ENCODE measurements at regions not wholly inside any gene's neighbourhood (a gene's known extent, or its start where the extent isn't known, plus 50 kb on each side); places are given as distances from the start of the nearest gene placed in this dataset.

GRCh38 chr2:212644195-212644837 lies 105.7 kb upstream of the ERBB4 start:
- intact Hi-C loops (cut with micrococcal nuclease): no loop called here
- no peak for ATAC-seq

GRCh38 chr2:212640428-212640827 lies 101.8 kb upstream of the ERBB4 start:
- ATAC-seq (no peak), DNase-seq (no peak)
- no peak overlapping the region for H3K4me3 ChIP-seq (ENCODE audit: low read length)
- H3K27me3 ChIP-seq (ENCODE audit: control insufficient read depth, insufficient read depth, low read length): no peaks in the 10 kb centered on the region
- H3K9me3 ChIP-seq (ENCODE audit: control insufficient read depth, insufficient read depth, low read length): no peaks in the 10 kb centered on the region
- no CpG with 5 or more reads among the region's 1 CpG for WGBS (ENCODE audit: insufficient coverage)
- H3K4me1 ChIP-seq (ENCODE audit: control insufficient read depth, insufficient read depth, low read length): no peaks in the 10 kb centered on the region
- H3K9me3 Mint-ChIP-seq: no peaks in the 10 kb centered on the region
- intact Hi-C loops (cut with micrococcal nuclease): no loop called here
- H3K27ac Mint-ChIP-seq: no peak overlapping the region
- no peak for TF ChIP-seq CTCF (IDR thresholded peaks at IDR 0.05)
- H3K4me1 Mint-ChIP-seq: no peaks in the 10 kb centered on the region
- H3K27me3 Mint-ChIP-seq (ENCODE audit: low read depth in 2 of 2): peaks cover 25 to 32% of the 10 kb centered on the region in 2 donors
- no peak overlapping the region for H3K4me3 Mint-ChIP-seq
- no peaks in the 10 kb centered on the region for H3K36me3 ChIP-seq (ENCODE audit: control insufficient read depth, insufficient read depth, low read length)
- no peak overlapping the region for H3K27ac ChIP-seq (ENCODE audit: low read length)
- H3K36me3 Mint-ChIP-seq: no peaks in the 10 kb centered on the region

More at GRCh38 chr2:212644195-212644837, 105.7 kb upstream of the ERBB4 start:
- Histone ChIP-seq H3K27ac (ENCODE audit: low read length) (no peak overlapping the region), H3K27me3 (ENCODE audit: control insufficient read depth, insufficient read depth, low read length) (no peaks in the 10 kb centered on the region), H3K9me3 (ENCODE audit: control insufficient read depth, insufficient read depth, low read length) (no peaks in the 10 kb centered on the region), H3K4me3 (ENCODE audit: low read length) (no peak overlapping the region), H3K36me3 (ENCODE audit: control insufficient read depth, insufficient read depth, low read length) (no peaks in the 10 kb centered on the region), H3K4me1 (ENCODE audit: control insufficient read depth, insufficient read depth, low read length) (no peaks in the 10 kb centered on the region)
- no peaks in the 10 kb centered on the region for H3K9me3 Mint-ChIP-seq
- H3K4me1 Mint-ChIP-seq: no peaks in the 10 kb centered on the region
- H3K27ac Mint-ChIP-seq: no peak overlapping the region
- H3K4me3 Mint-ChIP-seq: no peak overlapping the region
- TF ChIP-seq CTCF (IDR thresholded peaks at IDR 0.05): no peak
- H3K27me3 Mint-ChIP-seq (ENCODE audit: low read depth in 2 of 2): peaks cover 31 to 63% of the 10 kb centered on the region in 2 donors
- no peak for DNase-seq
- WGBS (ENCODE audit: insufficient coverage): 74% methylated on average over 3 of the region's 3 CpGs
- no peaks in the 10 kb centered on the region for H3K36me3 Mint-ChIP-seq

GRCh38 chr2:212638694-212639093 lies 100.1 kb upstream of the ERBB4 start:
- Mint-ChIP-seq H3K4me3 (no peak overlapping the region), H3K9me3 (no peaks in the 10 kb centered on the region), H3K36me3 (no peaks in the 10 kb centered on the region), H3K27me3 (ENCODE audit: low read depth in 2 of 2) (peaks cover 17 to 25% of the 10 kb centered on the region in 2 donors), H3K27ac (no peak overlapping the region), H3K4me1 (no peaks in the 10 kb centered on the region)
- Histone ChIP-seq H3K36me3 (ENCODE audit: control insufficient read depth, insufficient read depth, low read length) (no peaks in the 10 kb centered on the region), H3K27ac (ENCODE audit: low read length) (no peak overlapping the region), H3K4me1 (ENCODE audit: control insufficient read depth, insufficient read depth, low read length) (no peaks in the 10 kb centered on the region), H3K27me3 (ENCODE audit: control insufficient read depth, insufficient read depth, low read length) (no peaks in the 10 kb centered on the region), H3K9me3 (ENCODE audit: control insufficient read depth, insufficient read depth, low read length) (no peaks in the 10 kb centered on the region), H3K4me3 (ENCODE audit: low read length) (no peak overlapping the region)
- TF ChIP-seq CTCF (IDR thresholded peaks at IDR 0.05): no peak
- intact Hi-C loops (cut with micrococcal nuclease): no loop called here
- DNase-seq: no peak
- ATAC-seq: no peak
- 100% methylated on average over 1 of the region's 2 CpGs for WGBS (ENCODE audit: insufficient coverage)

- intact Hi-C loops (cut with micrococcal nuclease): no loop called here
- no peaks in the 10 kb centered on the region for H3K36me3 Mint-ChIP-seq
- no peaks in the 10 kb centered on the region for H3K9me3 ChIP-seq (ENCODE audit: control insufficient read depth, insufficient read depth, low read length)
- H3K27ac Mint-ChIP-seq: no peak overlapping the region
- no peaks in the 10 kb centered on the region for H3K4me1 ChIP-seq (ENCODE audit: control insufficient read depth, insufficient read depth, low read length)
- TF ChIP-seq CTCF (IDR thresholded peaks at IDR 0.05): no peak
- H3K9me3 Mint-ChIP-seq: peaks cover 0 to 2% of the 10 kb centered on the region in 2 donors
- no peaks in the 10 kb centered on the region for H3K27me3 ChIP-seq (ENCODE audit: control insufficient read depth, insufficient read depth, low read length)
- DNase-seq: no peak
- H3K4me3 ChIP-seq (ENCODE audit: low read length): no peak overlapping the region
- H3K4me3 Mint-ChIP-seq: no peak overlapping the region
- ATAC-seq: no peak
- H3K4me1 Mint-ChIP-seq: no peaks in the 10 kb centered on the region
- H3K36me3 ChIP-seq (ENCODE audit: control insufficient read depth, insufficient read depth, low read length): no peaks in the 10 kb centered on the region
- no peak overlapping the region for H3K27ac ChIP-seq (ENCODE audit: low read length)
- 89% methylated on average over 1 of the region's 1 CpG for WGBS (ENCODE audit: insufficient coverage)
- peaks cover 7 to 8% of the 10 kb centered on the region in 2 donors for H3K27me3 Mint-ChIP-seq (ENCODE audit: low read depth in 2 of 2)
Observed at GRCh38 chr2:212628586-212628985, 90.0 kb upstream of the ERBB4 start.

Data from natural killer cell (primary cell).